ENCODE measurements at regions not wholly inside any gene's neighbourhood (a gene's known extent, or its start where the extent isn't known, plus 50 kb on each side); places are given as distances from the start of the nearest gene placed in this dataset.

GRCh38 chr22:27203276-27203660 lies 545.9 kb downstream of the MIAT start (continued):
- no peak for TF ChIP-seq RAD21 (IDR thresholded peaks at IDR 0.05 in 1 of 2, conservative IDR thresholded peaks at IDR 0.05 in 1 of 2; ENCODE audit: low read depth in 2 of 2, low read length in 2 of 2)
- TF ChIP-seq KDM5A (IDR thresholded peaks at IDR 0.05; ENCODE audit: low read length), result no peak
- no peak for TF ChIP-seq SIRT6 (IDR thresholded peaks at IDR 0.05; ENCODE audit: low read length)
- TF ChIP-seq USF2 (IDR thresholded peaks at IDR 0.05; ENCODE audit: low read length), result no peak

All from H1 (cell line).